ENCODE measurements at regions not wholly inside any gene's neighbourhood (a gene's known extent, or its start where the extent isn't known, plus 50 kb on each side); places are given as distances from the start of the nearest gene placed in this dataset.

GRCh38 chr14:100428727-100429126 lies 105.6 kb downstream of the SLC25A47 start:
- no peak for TF ChIP-seq CTCF (IDR thresholded peaks at IDR 0.05)
- no peak for TF ChIP-seq POLR2A (IDR thresholded peaks at IDR 0.05; ENCODE audit: low read depth)
- TF ChIP-seq EP300 (IDR thresholded peaks at IDR 0.05): no peak
- TF ChIP-seq POLR2AphosphoS5 (IDR thresholded peaks at IDR 0.05): no peak
